B cell (primary cell): ENCODE measurements at regions not wholly inside any gene's neighbourhood (a gene's known extent, or its start where the extent isn't known, plus 50 kb on each side); places are given as distances from the start of the nearest gene placed in this dataset.

ENCODE experiments used
- ATAC-seq: fragments of 200-7000 bp; cut with Tn5 transposase; one replicate; pipeline ENCODE4 v1.10.0; 2021; ENCODE audit warnings: low read depth, mild to moderate bottlenecking, moderate number of reproducible peaks, moderate library complexity
- CTCF ChIA-PET: fragments of 350-600 bp; sonication (Branson Sonifier 250); formaldehyde crosslinking; loops from one replicate; lab custom pipeline; 2021; ENCODE audit warnings: antibody characterized with exemption, inconsistent platforms; lab: Charles Lee
- POLR2A ChIA-PET: fragments of 350-600 bp; sonication (Branson Sonifier 250); formaldehyde crosslinking; loops from one replicate; lab custom pipeline; 2021; ENCODE audit warnings: antibody characterized with exemption; lab: Charles Lee
- DNase-seq: peaks from one replicate; pipeline ENCODE4 v3.0.0; 2013
- H2AFZ ChIP-seq: 2 replicates; pipeline ENCODE4 v1.6.1; 2012; ENCODE audit warnings: mild to moderate bottlenecking, low read depth, low read length; ENCODE audit not compliant: insufficient read depth, poor library complexity, severe bottlenecking
- H3K27ac ChIP-seq, 2 donors: 1 replicate in 1 of 2; 2 replicates in 1 of 2; pipeline ENCODE4 v1.5.1; 2012 to 2013; ENCODE audit warnings: low read length in 2 of 2, mild to moderate bottlenecking in 2 of 2, moderate library complexity in 1 of 2
- H3K27me3 ChIP-seq, 4 experiments: fragments of 200-600 bp in 1 of 4; sonication (generic) in 1 of 4; replicated peaks in 1 of 4; 1 replicate in 2 of 4; 2 replicates in 2 of 4; pipeline versions ENCODE4 v1.6.1 to v1.7.0; 2013 to 2016; ENCODE audit warnings: low read length in 3 of 4, mild to moderate bottlenecking in 2 of 4, mixed read lengths in 1 of 4, moderate library complexity in 1 of 4; ENCODE audit not compliant: insufficient read depth in 4 of 4, control insufficient read depth in 3 of 4; ENCODE audit errors: control extremely low read depth in 1 of 4
- H3K36me3 ChIP-seq, 2 experiments: replicated peaks in 1 of 2; 1 replicate in 1 of 2; 2 replicates in 1 of 2; pipeline versions ENCODE4 v1.6.1 to v1.7.1; 2013; ENCODE audit warnings: low read length in 1 of 2; ENCODE audit not compliant: insufficient read depth in 2 of 2, control insufficient read depth in 1 of 2; ENCODE audit errors: control extremely low read depth in 1 of 2, extremely low read depth in 1 of 2
- H3K4me1 ChIP-seq, 2 donors: fragments of 200-600 bp in 1 of 2; sonication (generic) in 1 of 2; 1 replicate in 1 of 2; 2 replicates in 1 of 2; pipeline versions ENCODE4 v1.5.1 to v1.6.1; 2013 to 2017; ENCODE audit warnings: low read length in 2 of 2; ENCODE audit not compliant: control insufficient read depth in 2 of 2, insufficient read depth in 2 of 2
- H3K4me2 ChIP-seq: replicated peaks from 2 replicates; pipeline ENCODE3; 2012; ENCODE audit warnings: mild to moderate bottlenecking, low read depth, low read length; ENCODE audit not compliant: poor library complexity, severe bottlenecking
- H3K4me3 ChIP-seq, 5 experiments: fragments of 200-600 bp in 1 of 5; sonication (generic) in 1 of 5; 1 replicate in 3 of 5; 2 replicates in 2 of 5; pipeline versions ENCODE4 v1.5.1 to v1.7.0; 2011 to 2016; ENCODE audit warnings: low read length in 4 of 5, mild to moderate bottlenecking in 4 of 5, low read depth in 2 of 5, control low read depth in 1 of 5, moderate library complexity in 1 of 5; ENCODE audit not compliant: insufficient read depth in 1 of 5; ENCODE audit errors: control extremely low read depth in 1 of 5, extremely low read depth in 1 of 5
- H3K79me2 ChIP-seq: fragments of 200-600 bp; sonication (generic); one replicate; pipeline ENCODE4 v1.6.0; 2016; ENCODE audit warnings: low read length; ENCODE audit not compliant: control insufficient read depth, insufficient read depth
- H3K9ac ChIP-seq: fragments of 200-600 bp; sonication (generic); 2 replicates; pipeline ENCODE4 v1.6.1; 2017; ENCODE audit warnings: mild to moderate bottlenecking, low read length, moderate library complexity
- H3K9me3 ChIP-seq, 3 donors: one replicate each; pipeline versions ENCODE4 v1.6.1 to v1.7.1; 2013; ENCODE audit warnings: low read length in 2 of 3; ENCODE audit not compliant: control insufficient read depth in 2 of 3, insufficient read depth in 1 of 3; ENCODE audit errors: control extremely low read depth in 1 of 3
- H4K20me1 ChIP-seq: 2 replicates; pipeline ENCODE4 v1.6.0; 2012; ENCODE audit warnings: mild to moderate bottlenecking, low read length; ENCODE audit not compliant: insufficient read depth, control insufficient read depth, poor library complexity, severe bottlenecking
- H3K27ac Mint-ChIP-seq: one replicate; pipeline ENCODE4 v1.8.0; 2021; ENCODE audit warnings: mixed read lengths
- H3K27me3 Mint-ChIP-seq: one replicate; pipeline ENCODE4 v1.8.0; 2021; ENCODE audit warnings: mixed read lengths
- H3K4me1 Mint-ChIP-seq: one replicate; pipeline ENCODE4 v1.8.0; 2021; ENCODE audit warnings: mixed read lengths
- H3K4me3 Mint-ChIP-seq: one replicate; pipeline ENCODE4 v1.8.0; 2021; ENCODE audit warnings: mixed read lengths
- H3K9me3 Mint-ChIP-seq: one replicate; pipeline ENCODE4 v1.8.0; 2022; ENCODE audit warnings: mixed read lengths; ENCODE audit not compliant: insufficient read depth
- CTCF ChIP-seq: fragments of 200-600 bp; IDR thresholded peaks from one replicate; pipeline ENCODE4 v1.8.0; 2022; ENCODE audit warnings: antibody characterized with exemption, mild to moderate bottlenecking
- EZH2 ChIP-seq: IDR thresholded peaks from 2 replicates; pipeline ENCODE4 v1.6.1; 2012; ENCODE audit warnings: borderline replicate concordance, low read depth, mild to moderate bottlenecking, moderate library complexity, low read length; ENCODE audit not compliant: insufficient read depth, poor library complexity, severe bottlenecking
- WGBS: methylation state at CpG from one replicate; pipeline ENCODE4 v1.1.5; 2013; ENCODE audit warnings: missing lambda C conversion rate; ENCODE audit not compliant: insufficient coverage; 5-methylcytosine and 5-hydroxymethylcytosine counted together
- intact Hi-C: fragments of 100-400 bp; cut with micrococcal nuclease; formaldehyde crosslinking; loops from one replicate; pipeline ENCODE4 v1.10.0; 2022

GRCh38 chr4:10963241-10963640 lies 278.7 kb upstream of the CLNK start:
- intact Hi-C loops = no loop called here
- peaks cover 8 to 11% of the 10 kb centered on the region in 2 donors for H3K4me1 ChIP-seq
- ATAC-seq = no peak
- no peak overlapping the region for H3K27ac ChIP-seq
- no peak overlapping the region for H2AFZ ChIP-seq
- DNase-seq = no peak
- H3K9me3 ChIP-seq = peaks cover 0 to 5% (median 0%) of the 10 kb centered on the region in 3 donors
- H3K27me3 ChIP-seq = no peaks in the 10 kb centered on the region
- no peaks in the 10 kb centered on the region for H4K20me1 ChIP-seq
- no peaks in the 10 kb centered on the region for H3K9me3 Mint-ChIP-seq
- H3K4me3 Mint-ChIP-seq = no peak overlapping the region
- WGBS = 100% methylated on average over 5 of the region's 5 CpGs
- H3K9ac ChIP-seq = no peak overlapping the region
- POLR2A ChIA-PET = no interaction called here
- H3K27ac Mint-ChIP-seq = no peak overlapping the region
- no peak overlapping the region for H3K4me3 ChIP-seq
- peaks cover 16% of the 10 kb centered on the region for H3K4me1 Mint-ChIP-seq
- H3K27me3 Mint-ChIP-seq = no peaks in the 10 kb centered on the region
- CTCF ChIA-PET = no interaction called here
- H3K79me2 ChIP-seq = no peaks in the 10 kb centered on the region
- no peaks in the 10 kb centered on the region for H3K36me3 ChIP-seq
- TF ChIP-seq CTCF (no peak), EZH2 (no peak)
- H3K4me2 ChIP-seq = no peak overlapping the region

DNA sequence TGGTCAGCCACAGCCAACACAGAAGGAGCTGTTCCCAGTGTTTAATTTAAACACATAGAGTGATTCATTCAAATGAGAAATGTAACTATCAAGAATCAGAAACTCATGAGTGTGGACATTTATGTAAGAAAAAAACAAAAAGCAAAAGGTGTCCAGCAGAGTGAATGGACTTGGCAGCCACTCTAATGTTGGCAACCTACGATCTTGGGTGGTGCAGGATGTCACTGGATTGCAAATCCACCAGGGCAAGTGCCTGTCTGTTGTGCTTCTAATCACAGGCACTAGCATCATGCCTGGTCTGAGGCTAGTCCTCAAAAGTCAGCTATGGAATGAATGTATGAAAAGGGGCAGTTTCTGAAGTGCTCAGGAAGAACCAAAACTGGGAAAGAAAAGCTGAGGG lies 277.7 kb upstream of the CLNK start:
- Mint-ChIP-seq H3K9me3 (no peaks in the 10 kb centered on the region), H3K27ac (no peak overlapping the region), H3K4me1 (peaks cover 16% of the 10 kb centered on the region), H3K4me3 (no peak overlapping the region), H3K27me3 (no peaks in the 10 kb centered on the region)
- WGBS = 86% methylated on average over 1 of the region's 1 CpG
- Histone ChIP-seq H4K20me1 (no peaks in the 10 kb centered on the region), H2AFZ (no peak overlapping the region), H3K9me3 (peaks cover 0 to 5% (median 0%) of the 10 kb centered on the region in 3 donors), H3K36me3 (no peaks in the 10 kb centered on the region), H3K27me3 (no peaks in the 10 kb centered on the region), H3K9ac (no peak overlapping the region), H3K27ac (no peak overlapping the region), H3K79me2 (no peaks in the 10 kb centered on the region), H3K4me1 (peaks cover 8 to 11% of the 10 kb centered on the region in 2 donors), H3K4me2 (no peak overlapping the region), H3K4me3 (no peak overlapping the region)
- POLR2A ChIA-PET = no interaction called here
- TF ChIP-seq EZH2 (no peak), CTCF (no peak)
- intact Hi-C loops = no loop called here
- no peak for DNase-seq
- CTCF ChIA-PET = no interaction called here
- no peak for ATAC-seq
